HG02938 (cell line): ENCODE measurements at regions not wholly inside any gene's neighbourhood (a gene's known extent, or its start where the extent isn't known, plus 50 kb on each side); places are given as distances from the start of the nearest gene placed in this dataset.
A peak's percentile ranks its signal among the peaks of the same experiment; 100 is the strongest.
"Not testable (repeated sequence)": the region's sequence is repeated elsewhere in the genome, so short reads cannot be mapped to it uniquely, and the experiment has no call there.

Source experiments
- ATAC-seq: cut with Tn5 transposase; IDR thresholded peaks from one replicate; pipeline ENCODE4 v1.9.1; 2021; ENCODE audit warnings: mild to moderate bottlenecking, moderate library complexity; ENCODE audit not compliant: unreplicated experiment

- no peak for ATAC-seq
Observed at GRCh38 chrX:125193921-125194320, 125.8 kb upstream of the TEX13C start.

GRCh38 chrX:125198546-125198945, 121.1 kb upstream of the TEX13C start:
- ATAC-seq = no peak

GRCh38 chrX:125202591-125203248, 117.0 kb upstream of the TEX13C start:
- ATAC-seq = no peak

DNA sequence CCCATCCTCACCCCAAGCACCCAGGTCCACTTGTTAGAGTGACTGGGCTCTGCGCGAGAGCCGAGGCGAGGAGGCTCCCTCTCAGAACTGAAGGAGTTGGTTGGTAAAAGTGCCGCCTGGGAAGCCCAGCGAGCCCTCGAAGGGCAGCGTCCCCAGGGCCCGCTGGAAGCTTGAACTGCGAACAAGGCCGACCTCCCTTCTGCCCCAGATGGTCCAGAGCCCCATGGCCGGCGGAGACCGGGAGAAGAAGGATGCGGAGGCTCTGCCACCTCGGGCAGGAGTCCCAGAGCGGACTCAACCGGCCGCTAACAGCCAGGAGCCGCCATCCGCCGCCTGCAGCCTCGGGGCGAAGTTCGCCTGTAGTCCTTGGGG, 116.3 kb upstream of the TEX13C start:
- ATAC-seq = no peak

DNA sequence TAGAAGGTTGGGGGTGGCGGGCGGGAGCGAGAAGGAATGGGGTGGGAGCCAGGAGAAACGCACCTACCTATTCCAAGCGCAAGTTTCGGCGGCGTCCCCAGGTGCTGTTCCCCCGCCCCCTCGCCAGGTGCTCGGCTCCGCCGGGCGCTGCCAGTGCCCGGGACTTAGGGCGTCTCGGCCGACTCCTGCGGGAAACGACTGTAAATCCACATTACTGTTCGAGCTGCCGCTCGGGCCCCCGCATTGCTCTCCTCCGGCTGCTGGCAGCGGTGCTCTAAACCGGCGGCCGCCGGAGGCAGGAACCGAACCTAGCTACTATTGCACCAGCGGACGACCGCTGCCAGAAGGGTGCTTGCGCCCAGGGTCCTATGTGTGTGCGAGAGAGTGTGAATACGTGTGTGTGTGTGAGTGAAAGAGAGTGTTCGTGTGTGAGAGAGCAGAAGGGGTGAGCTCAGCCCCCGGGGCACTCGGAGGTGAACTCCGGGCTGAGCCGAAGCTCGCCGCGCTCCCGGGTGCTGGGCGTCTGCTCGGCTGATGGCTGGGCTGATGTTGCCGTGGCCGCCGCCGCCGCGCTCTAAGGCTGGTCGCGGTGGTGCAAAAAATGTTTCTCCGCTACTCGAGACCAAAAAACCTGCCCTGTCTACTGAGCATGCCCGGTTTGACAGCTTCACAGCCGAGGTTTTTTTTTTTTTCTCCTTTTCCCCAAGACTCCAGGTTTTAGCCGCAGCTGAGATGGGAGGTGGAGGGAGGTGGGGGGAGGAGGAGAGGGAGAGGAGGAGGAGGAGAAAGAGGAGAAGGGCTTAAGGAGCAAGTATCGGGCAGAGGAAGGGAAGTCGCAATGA, 115.7 kb upstream of the TEX13C start:
- ATAC-seq = no peak

DNA sequence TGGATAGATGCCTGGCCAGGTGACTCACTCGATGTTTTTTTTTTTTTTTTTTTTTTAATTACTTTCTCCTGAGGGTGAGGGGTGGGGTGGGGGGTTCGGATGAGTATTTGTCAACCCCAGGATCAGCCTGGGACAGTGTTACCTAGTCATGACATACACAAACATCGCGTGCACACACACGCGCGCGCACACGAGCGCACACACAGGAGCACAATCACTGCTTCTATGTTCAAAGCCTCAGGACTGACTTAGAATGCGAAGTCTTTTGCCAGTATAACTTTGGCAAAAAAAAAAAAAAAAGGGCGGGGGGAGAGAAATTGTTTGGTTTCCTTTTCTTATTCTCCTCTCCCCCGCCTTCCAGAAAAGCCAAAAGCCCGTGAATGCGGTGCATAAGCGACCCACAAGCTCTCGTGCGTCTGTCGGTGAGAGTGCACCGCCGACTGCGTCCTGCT, 115.0 kb upstream of the TEX13C start:
- no peak for ATAC-seq

DNA sequence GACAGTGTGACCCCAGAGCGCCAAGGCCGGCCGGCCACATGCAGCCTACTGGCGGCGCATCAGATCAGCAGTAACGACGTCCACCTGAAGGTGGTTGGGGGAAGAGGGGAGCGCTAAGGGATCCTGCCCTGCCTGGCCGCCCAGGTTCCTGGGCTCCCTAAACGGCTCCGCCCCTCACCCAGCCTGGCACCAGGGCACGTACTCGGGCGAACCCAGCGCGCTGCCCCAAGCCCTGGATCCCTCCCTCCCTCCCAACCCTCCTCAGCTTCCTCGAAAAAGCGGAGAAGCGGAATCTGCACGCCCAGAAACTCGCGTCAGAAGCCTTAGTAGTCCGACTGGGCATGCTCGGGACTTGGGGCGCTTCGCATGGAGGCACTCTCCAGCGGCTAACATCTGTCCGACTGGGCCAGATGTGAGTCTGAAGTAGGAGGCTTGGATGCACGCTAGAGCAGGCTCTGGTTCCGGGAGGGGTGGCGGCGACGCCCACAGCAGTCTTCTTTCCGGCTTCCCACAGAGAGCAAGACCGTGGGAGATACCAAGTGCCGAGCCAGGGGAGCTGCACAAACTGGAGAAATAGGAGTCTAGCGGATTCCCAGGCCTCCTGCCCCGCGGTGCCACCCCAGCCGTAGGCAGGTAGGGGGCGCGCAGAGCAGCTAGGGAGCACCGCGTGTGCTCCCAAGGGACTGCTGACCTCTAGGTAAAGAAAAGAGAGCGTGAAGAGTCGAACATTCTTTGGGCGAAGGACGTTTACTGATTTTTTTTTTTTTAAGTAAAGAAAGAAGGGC, 114.3 kb upstream of the TEX13C start:
- ATAC-seq = peak; percentile 53

GRCh38 chrX:125205918-125206665, 113.6 kb upstream of the TEX13C start:
- ATAC-seq = no peak

- no peak for ATAC-seq
Observed at GRCh38 chrX:125210146-125210545, 109.5 kb upstream of the TEX13C start.

DNA sequence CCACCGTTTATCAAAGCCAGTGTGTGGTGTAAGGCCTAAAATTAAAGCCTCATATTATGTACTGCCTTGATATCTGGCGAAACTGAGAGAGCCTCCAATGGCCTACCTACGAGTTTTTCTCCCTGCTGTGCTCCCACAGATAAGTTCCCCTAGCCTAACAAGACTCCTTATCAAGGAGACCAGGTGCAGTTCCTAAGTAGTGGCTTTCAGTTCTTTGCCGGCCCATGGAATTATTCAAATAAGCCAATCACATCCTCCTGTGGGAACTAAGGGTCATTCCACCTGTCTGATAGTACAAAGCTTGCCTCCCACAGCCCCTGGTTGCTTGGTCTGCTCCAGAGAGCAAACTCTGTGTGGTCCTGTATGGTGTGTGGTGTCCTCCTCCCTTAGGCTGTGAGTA, 99.8 kb upstream of the TEX13C start:
- no peak for ATAC-seq

DNA sequence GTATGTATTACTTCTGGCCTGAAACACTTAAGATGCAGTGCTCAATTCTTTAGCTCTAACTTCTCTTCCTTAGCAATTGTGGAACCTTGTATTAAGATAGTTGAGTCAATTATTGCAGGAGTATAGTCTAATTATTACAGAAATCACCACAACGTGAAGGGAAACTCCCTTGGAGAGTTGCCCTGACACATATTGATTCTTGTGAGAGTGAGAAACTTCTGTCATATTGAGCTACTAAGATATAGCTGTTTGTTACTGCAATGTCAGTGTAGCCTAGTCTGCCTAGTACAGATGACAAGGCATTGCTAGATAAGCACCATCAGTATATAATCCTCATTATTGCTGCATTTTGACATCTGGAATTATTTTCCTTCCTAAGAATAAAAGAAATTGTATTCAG, 82.7 kb upstream of the TEX13C start:
- no peak for ATAC-seq

GRCh38 chrX:125248931-125249330, 70.7 kb upstream of the TEX13C start:
- ATAC-seq = no peak

DNA sequence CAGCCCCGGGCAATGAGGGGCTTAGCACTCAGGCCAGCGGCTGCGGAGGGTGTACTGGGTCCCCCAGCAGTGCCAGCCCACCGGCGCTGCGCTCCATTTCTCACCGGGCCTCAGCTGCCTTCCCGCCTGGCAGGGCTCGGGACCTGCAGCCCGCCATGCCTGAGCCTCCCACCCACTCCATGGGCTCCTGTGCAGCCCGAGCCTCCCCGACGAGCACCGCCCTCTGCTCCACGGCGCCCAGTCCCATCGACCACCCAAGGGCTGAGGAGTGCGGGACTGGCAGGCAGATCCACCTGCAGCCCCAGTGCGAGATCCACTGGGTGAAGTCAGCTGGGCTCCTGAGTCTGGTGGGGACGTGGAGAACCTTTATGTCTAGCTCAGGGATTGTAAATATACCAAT, 63.9 kb upstream of the TEX13C start:
- not testable (repeated sequence) for ATAC-seq

GRCh38 chrX:125262836-125263235, 56.8 kb upstream of the TEX13C start:
- ATAC-seq = no peak

DNA sequence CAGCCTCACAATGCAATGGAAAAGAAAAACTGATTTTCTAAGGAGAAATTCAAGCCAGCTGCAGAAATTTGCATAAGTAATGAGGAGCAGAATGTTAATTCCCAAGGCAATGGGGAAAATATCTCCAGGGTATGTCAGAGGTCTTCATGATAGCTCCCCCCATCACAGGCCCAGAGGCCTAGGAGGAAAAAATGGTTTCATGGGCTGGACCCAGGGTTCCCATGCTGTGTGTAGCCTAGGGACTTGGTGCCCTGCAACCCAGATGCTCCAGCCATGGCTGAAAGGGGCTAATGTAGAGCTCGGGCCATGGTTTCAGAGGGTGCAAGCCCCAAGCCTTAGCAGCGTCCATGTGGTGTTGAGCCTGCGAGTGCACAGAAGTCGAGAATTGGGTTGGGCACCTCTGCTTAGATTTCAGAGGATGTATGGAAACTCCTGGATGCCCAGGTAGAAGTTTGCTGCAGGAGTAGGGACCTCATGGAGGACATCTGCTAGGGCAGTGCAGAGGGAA, 53.5 kb upstream of the TEX13C start:
- ATAC-seq = no peak
